Lower leg skin (tissue), 3 donors: ENCODE measurements at regions not wholly inside any gene's neighbourhood (a gene's known extent, or its start where the extent isn't known, plus 50 kb on each side); places are given as distances from the start of the nearest gene placed in this dataset.

ENCODE experiments used
- CTCF ChIP-seq, 3 donors: fragments of 450-650 bp; IDR thresholded peaks; one replicate each; pipeline ENCODE4 v1.5.1; 2016; ENCODE audit warnings: antibody characterized with exemption in 3 of 3, mild to moderate bottlenecking in 3 of 3, moderate library complexity in 2 of 3
- POLR2A ChIP-seq, 2 donors: fragments of 450-650 bp; IDR thresholded peaks; one replicate each; pipeline ENCODE4 v1.6.1; 2016 to 2017; ENCODE audit warnings: antibody characterized with exemption in 2 of 2, mild to moderate bottlenecking in 1 of 2, moderate library complexity in 1 of 2

DNA sequence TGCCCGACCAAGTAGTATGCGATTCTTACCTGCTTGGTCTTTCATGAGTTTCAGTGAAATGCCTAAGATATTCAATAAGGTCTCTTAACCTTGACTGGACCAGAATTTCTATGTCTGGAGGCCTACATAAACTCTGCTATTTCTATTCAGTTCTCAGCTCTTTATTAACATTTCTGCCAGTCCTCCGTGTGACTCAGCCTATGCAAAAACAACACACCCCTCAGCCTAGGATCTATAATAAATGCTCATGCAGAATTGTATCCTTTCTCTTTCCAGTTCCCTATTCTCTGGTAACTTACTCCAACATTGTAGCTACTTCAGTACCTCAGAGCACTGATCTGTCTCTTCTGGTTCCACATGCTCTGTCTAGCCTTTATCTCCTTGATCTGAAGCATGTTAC, 1507.4 kb downstream of the CDH11 start:
- TF ChIP-seq CTCF (IDR thresholded peaks at IDR 0.05) (no peak), POLR2A (IDR thresholded peaks at IDR 0.05) (no peak)
